NAMALWA (cell line): ENCODE measurements at regions not wholly inside any gene's neighbourhood (a gene's known extent, or its start where the extent isn't known, plus 50 kb on each side); places are given as distances from the start of the nearest gene placed in this dataset.
A peak's percentile ranks its signal among the peaks of the same experiment; 100 is the strongest.

ENCODE experiments used
- DNase-seq: peaks from one replicate; pipeline ENCODE4 v3.0.0-alpha.2; 2015; ENCODE audit warnings: low spot score

GRCh38 chr17:77602062-77602746 lies 356.3 kb upstream of the TNRC6C start:
- no peak for DNase-seq

GRCh38 chr17:77602883-77603640 lies 355.4 kb upstream of the TNRC6C start:
- DNase-seq, result no peak

- no peak for DNase-seq
Measured at GRCh38 chr17:77604301-77604972, 354.1 kb upstream of the TNRC6C start.

GRCh38 chr17:77604973-77605313 lies 353.6 kb upstream of the TNRC6C start:
- no peak for DNase-seq

- DNase-seq, result no peak
Measured at GRCh38 chr17:77606146-77606864, 352.2 kb upstream of the TNRC6C start.

GRCh38 chr17:77606865-77607210 lies 351.7 kb upstream of the TNRC6C start:
- no peak for DNase-seq

GRCh38 chr17:77607606-77608005 lies 350.9 kb upstream of the TNRC6C start:
- DNase-seq, result no peak

GRCh38 chr17:77608431-77608830 lies 350.1 kb upstream of the TNRC6C start:
- no peak for DNase-seq

GRCh38 chr17:77609553-77610517 lies 348.7 kb upstream of the TNRC6C start:
- DNase-seq, result peak; percentile 53

- DNase-seq, result no peak
Measured at GRCh38 chr17:77610518-77610893, 348.0 kb upstream of the TNRC6C start.

GRCh38 chr17:77610972-77611521 lies 347.5 kb upstream of the TNRC6C start:
- DNase-seq, result no peak

- no peak for DNase-seq
Measured at GRCh38 chr17:77611791-77612502, 346.6 kb upstream of the TNRC6C start.

- DNase-seq, result no peak
Measured at GRCh38 chr17:77613218-77613617, 345.3 kb upstream of the TNRC6C start.

- DNase-seq, result no peak
Measured at GRCh38 chr17:77613627-77614026, 344.9 kb upstream of the TNRC6C start.

- no peak for DNase-seq
Measured at GRCh38 chr17:77615703-77616253, 342.7 kb upstream of the TNRC6C start.

GRCh38 chr17:77616254-77616731 lies 342.2 kb upstream of the TNRC6C start:
- no peak for DNase-seq

GRCh38 chr17:77617516-77617915 lies 341.0 kb upstream of the TNRC6C start:
- no peak for DNase-seq

- DNase-seq, result no peak
Measured at GRCh38 chr17:77618173-77618572, 340.3 kb upstream of the TNRC6C start.

GRCh38 chr17:77618731-77619130 lies 339.8 kb upstream of the TNRC6C start:
- no peak for DNase-seq

- no peak for DNase-seq
Measured at GRCh38 chr17:77619326-77619725, 339.2 kb upstream of the TNRC6C start.
